H1 (cell line): ENCODE measurements at regions not wholly inside any gene's neighbourhood (a gene's known extent, or its start where the extent isn't known, plus 50 kb on each side); places are given as distances from the start of the nearest gene placed in this dataset.

Experiments
- CTCF ChIA-PET: fragments of 300-600 bp; sonication (Branson Sonifier 250); formaldehyde crosslinking; loops from one replicate; lab custom pipeline; 2021; ENCODE audit not compliant: partially characterized antibody; lab: Charles Lee
- POLR2A ChIA-PET: fragments of 300-600 bp; sonication (Branson Sonifier 250); formaldehyde crosslinking; loops from one replicate; lab custom pipeline; 2021; ENCODE audit warnings: inconsistent platforms; ENCODE audit not compliant: partially characterized antibody; lab: Charles Lee
- DNase-seq, 2 experiments: peaks; one replicate each; pipeline versions ENCODE4 v3.0.0 to v3.0.0-alpha.2; 2010 to 2022; ENCODE audit warnings: low spot score in 2 of 2, low read depth in 1 of 2, mixed read lengths in 1 of 2
- FAIRE-seq: peaks from 2 replicates; lab custom pipeline; 2011; peaks lifted over from hg19 to GRCh38; lab: Jason Lieb, UNC
- H2AFZ ChIP-seq: 2 replicates; pipeline ENCODE4 v1.8.1; 2012; ENCODE audit warnings: low read length, inconsistent platforms
- H2AK5ac ChIP-seq: 2 replicates; pipeline ENCODE4 v1.6.1; 2013; ENCODE audit warnings: low read depth, low read length
- H2BK120ac ChIP-seq: replicated peaks from 2 replicates; pipeline ENCODE3; 2013; ENCODE audit warnings: low read depth, low read length, inconsistent platforms
- H2BK12ac ChIP-seq: 2 replicates; pipeline ENCODE4 v1.6.1; 2013; ENCODE audit warnings: low read depth, low read length
- H2BK15ac ChIP-seq: 2 replicates; pipeline ENCODE4 v1.6.1; 2013; ENCODE audit warnings: low read length
- H2BK20ac ChIP-seq: 2 replicates; pipeline ENCODE4 v1.6.1; 2013; ENCODE audit warnings: low read length
- H2BK5ac ChIP-seq: 2 replicates; pipeline ENCODE4 v1.6.1; 2013; ENCODE audit warnings: low read depth, low read length
- H3K14ac ChIP-seq: 2 replicates; pipeline ENCODE4 v1.6.1; 2013; ENCODE audit warnings: inconsistent platforms; ENCODE audit not compliant: insufficient read length
- H3K18ac ChIP-seq: 2 replicates; pipeline ENCODE4 v1.6.1; 2013; ENCODE audit warnings: low read length; ENCODE audit errors: extremely low read depth
- H3K23ac ChIP-seq: 2 replicates; pipeline ENCODE4 v1.6.1; 2013; ENCODE audit warnings: inconsistent platforms; ENCODE audit not compliant: insufficient read length
- H3K23me2 ChIP-seq: 2 replicates; pipeline ENCODE4 v1.6.1; 2013; ENCODE audit warnings: low read depth, low read length
- H3K27ac ChIP-seq: 2 replicates; pipeline ENCODE4 v1.6.1; 2011; ENCODE audit warnings: low read depth, low read length, inconsistent platforms
- H3K27me3 ChIP-seq, 4 experiments: replicated peaks in 1 of 4; 1 replicate in 1 of 4; 2 replicates in 3 of 4; pipeline versions ENCODE4 v1.6.1 to v1.8.1; 2011 to 2013; ENCODE audit warnings: low read length in 3 of 4, mild to moderate bottlenecking in 3 of 4, inconsistent platforms in 2 of 4, mixed read lengths in 2 of 4, moderate library complexity in 1 of 4; ENCODE audit not compliant: control insufficient read depth in 3 of 4, insufficient read depth in 3 of 4; ENCODE audit errors: extremely low read depth in 1 of 4
- H3K36me3 ChIP-seq, 4 experiments: 2 replicates each; pipeline versions ENCODE4 v1.6.1 to v1.8.1; 2011 to 2013; ENCODE audit warnings: mild to moderate bottlenecking in 4 of 4, low read length in 3 of 4, moderate library complexity in 2 of 4, control low read depth in 1 of 4, inconsistent platforms in 1 of 4; ENCODE audit not compliant: insufficient read depth in 4 of 4, control insufficient read depth in 2 of 4
- H3K4ac ChIP-seq: replicated peaks from 2 replicates; pipeline ENCODE3; 2013; ENCODE audit warnings: low read length, low read depth, mixed read lengths, inconsistent platforms; ENCODE audit not compliant: insufficient read length
- H3K4me1 ChIP-seq, 4 experiments: replicated peaks in 1 of 4; 1 replicate in 1 of 4; 2 replicates in 3 of 4; pipeline versions ENCODE4 v1.6.1 to v1.8.1; 2011 to 2013; ENCODE audit warnings: low read length in 3 of 4, inconsistent platforms in 2 of 4, mixed read lengths in 1 of 4; ENCODE audit not compliant: insufficient read depth in 4 of 4, control insufficient read depth in 3 of 4
- H3K4me2 ChIP-seq, 2 experiments: 2 replicates each; pipeline versions ENCODE4 v1.6.1 to v1.8.1; 2011 to 2013; ENCODE audit warnings: low read depth in 2 of 2, low read length in 2 of 2, control low read depth in 1 of 2, inconsistent platforms in 1 of 2, mild to moderate bottlenecking in 1 of 2; ENCODE audit not compliant: insufficient read depth in 1 of 2
- H3K4me3 ChIP-seq, 4 experiments: fragments of 200-600, 300-600 bp in 1 of 4; sonication (generic), shearing (Covaris generic), sonication (Bioruptor Twin) in 1 of 4; 2 replicates each; pipeline versions ENCODE4 v1.5.1 to v1.8.1; 2011 to 2016; ENCODE audit warnings: low read length in 4 of 4, low read depth in 3 of 4, control low read depth in 2 of 4, inconsistent platforms in 2 of 4, mild to moderate bottlenecking in 2 of 4, mixed read lengths in 1 of 4, moderate library complexity in 1 of 4; ENCODE audit not compliant: insufficient read depth in 2 of 4; ENCODE audit errors: extremely low read depth in 1 of 4
- H3K56ac ChIP-seq: replicated peaks from 2 replicates; pipeline ENCODE3; 2013; ENCODE audit warnings: low read depth, mild to moderate bottlenecking, mixed read lengths, low read length, inconsistent platforms; ENCODE audit not compliant: insufficient read length
- H3K79me1 ChIP-seq: 2 replicates; pipeline ENCODE4 v1.6.1; 2013; ENCODE audit warnings: low read depth, low read length, control low read depth
- H3K79me2 ChIP-seq, 2 experiments: 2 replicates each; pipeline versions ENCODE4 v1.6.1 to v1.8.1; 2012 to 2013; ENCODE audit warnings: low read length in 2 of 2, mild to moderate bottlenecking in 2 of 2, inconsistent platforms in 1 of 2; ENCODE audit not compliant: insufficient read depth in 2 of 2, control insufficient read depth in 1 of 2
- H3K9ac ChIP-seq, 4 experiments: replicated peaks in 1 of 4; 1 replicate in 1 of 4; 2 replicates in 3 of 4; pipeline versions ENCODE4 v1.6.1 to v1.8.1; 2011 to 2013; ENCODE audit warnings: low read depth in 3 of 4, low read length in 3 of 4, control low read depth in 2 of 4, mild to moderate bottlenecking in 2 of 4, moderate library complexity in 2 of 4, inconsistent platforms in 1 of 4; ENCODE audit errors: extremely low read depth in 1 of 4
- H3K9me3 ChIP-seq, 2 experiments: 2 replicates each; pipeline versions ENCODE4 v1.6.1 to v1.8.1; 2012 to 2013; ENCODE audit warnings: mild to moderate bottlenecking in 2 of 2, moderate library complexity in 2 of 2, control low read depth in 1 of 2, inconsistent platforms in 1 of 2, low read depth in 1 of 2, low read length in 1 of 2, mixed read lengths in 1 of 2; ENCODE audit not compliant: insufficient read depth in 2 of 2
- H4K20me1 ChIP-seq, 2 experiments: replicated peaks in 1 of 2; 2 replicates each; pipeline versions ENCODE3 to v1.8.1; 2011 to 2013; ENCODE audit warnings: inconsistent platforms in 2 of 2, low read length in 2 of 2, mild to moderate bottlenecking in 1 of 2; ENCODE audit not compliant: insufficient read depth in 2 of 2, control insufficient read depth in 1 of 2
- H4K5ac ChIP-seq: 2 replicates; pipeline ENCODE4 v1.6.1; 2013; ENCODE audit warnings: low read length, low read depth, mixed read lengths, inconsistent platforms; ENCODE audit not compliant: insufficient read length
- H4K8ac ChIP-seq: 2 replicates; pipeline ENCODE4 v1.8.0; 2013; ENCODE audit warnings: mild to moderate bottlenecking, moderate library complexity, low read length, inconsistent platforms; ENCODE audit not compliant: insufficient read depth; ENCODE audit errors: extremely low read depth
- H4K91ac ChIP-seq: replicated peaks from 2 replicates; pipeline ENCODE3; 2013; ENCODE audit warnings: low read length, mixed read lengths, inconsistent platforms; ENCODE audit not compliant: insufficient read length
- EZH2 ChIP-seq: fragments of 200-600 bp; sonication (generic); IDR thresholded peaks from 2 replicates; pipeline ENCODE4 v1.7.1; 2012; ENCODE audit warnings: low read depth, mild to moderate bottlenecking, moderate library complexity, low read length, inconsistent platforms; ENCODE audit not compliant: severe bottlenecking
- FOSL1 ChIP-seq: IDR thresholded peaks from 2 replicates; pipeline ENCODE4 v1.6.1; 2011; ENCODE audit warnings: mild to moderate bottlenecking, low read depth, low read length, moderate library complexity; ENCODE audit not compliant: insufficient read depth
- GABPA ChIP-seq: IDR thresholded peaks from 2 replicates; pipeline ENCODE4 v1.6.1; 2011; ENCODE audit warnings: mild to moderate bottlenecking, low read length, moderate library complexity, borderline replicate concordance; ENCODE audit not compliant: insufficient read depth
- GTF2F1 ChIP-seq: IDR thresholded peaks from 2 replicates; pipeline ENCODE4 v1.6.1; 2012; ENCODE audit warnings: low read depth, low read length, improper control_type of control experiment, borderline replicate concordance
- KDM1A ChIP-seq: fragments of 200-600, 300-600 bp; sonication (generic); IDR thresholded peaks from 2 replicates; pipeline ENCODE4 v1.7.1; 2016; ENCODE audit warnings: mild to moderate bottlenecking, low read length, borderline replicate concordance
- KDM4A ChIP-seq: IDR thresholded peaks from one replicate; pipeline ENCODE4 v1.7.1; 2012; ENCODE audit warnings: low read depth, mild to moderate bottlenecking, moderate library complexity, low read length, inconsistent platforms; ENCODE audit not compliant: severe bottlenecking
- POLR2A ChIP-seq, 2 experiments: IDR thresholded peaks; 1 replicate in 1 of 2; 2 replicates in 1 of 2; pipeline ENCODE4 v1.6.1; 2011; ENCODE audit warnings: low read depth in 2 of 2, low read length in 2 of 2, mild to moderate bottlenecking in 2 of 2; ENCODE audit errors: control extremely low read depth in 1 of 2
- POU5F1 ChIP-seq: IDR thresholded peaks from 2 replicates; pipeline ENCODE4 v1.6.1; 2011; ENCODE audit warnings: low read depth, mild to moderate bottlenecking, low read length, moderate library complexity
- RAD21 ChIP-seq, 2 experiments: IDR thresholded peaks in 1 of 2; conservative IDR thresholded peaks in 1 of 2; 2 replicates each; pipeline ENCODE4 v1.6.1; 2011; ENCODE audit warnings: low read depth in 2 of 2, low read length in 2 of 2, improper control_type of control experiment in 1 of 2, inconsistent platforms in 1 of 2, mild to moderate bottlenecking in 1 of 2, moderate library complexity in 1 of 2
- SIX5 ChIP-seq: IDR thresholded peaks from 2 replicates; pipeline ENCODE4 v1.6.1; 2011; ENCODE audit warnings: mild to moderate bottlenecking, low read depth, low read length
- SRF ChIP-seq: IDR thresholded peaks from 2 replicates; pipeline ENCODE4 v1.6.1; 2011; ENCODE audit warnings: mild to moderate bottlenecking, low read depth, low read length, moderate library complexity
- TBP ChIP-seq: IDR thresholded peaks from 2 replicates; pipeline ENCODE4 v1.6.1; 2011; ENCODE audit warnings: low read depth, low read length, improper control_type of control experiment
- YY1 ChIP-seq: IDR thresholded peaks from 2 replicates; pipeline ENCODE4 v1.6.1; 2011; ENCODE audit warnings: low read depth, mild to moderate bottlenecking, low read length
- WGBS, 2 experiments: shearing (Covaris generic) in 1 of 2; methylation state at CpG; one replicate each; pipeline versions ENCODE4 v1.1.6 to v1.1.7; 2013 to 2015; ENCODE audit warnings: low lambda C conversion rate in 2 of 2, mixed read lengths in 2 of 2, inconsistent platforms in 1 of 2, low coverage in 1 of 2, missing lambda C conversion rate in 1 of 2; ENCODE audit not compliant: insufficient replicate concordance in 2 of 2, insufficient coverage in 1 of 2, insufficient read length in 1 of 2; ENCODE audit errors: extremely low coverage in 1 of 2, missing lambda C conversion rate in 1 of 2; 5-methylcytosine and 5-hydroxymethylcytosine counted together
- TF ChIP-seq, protein P1 (sequence below): IDR thresholded peaks from 2 replicates; pipeline ENCODE4 v1.6.1; 2012; ENCODE audit warnings: inconsistent platforms

DNA sequence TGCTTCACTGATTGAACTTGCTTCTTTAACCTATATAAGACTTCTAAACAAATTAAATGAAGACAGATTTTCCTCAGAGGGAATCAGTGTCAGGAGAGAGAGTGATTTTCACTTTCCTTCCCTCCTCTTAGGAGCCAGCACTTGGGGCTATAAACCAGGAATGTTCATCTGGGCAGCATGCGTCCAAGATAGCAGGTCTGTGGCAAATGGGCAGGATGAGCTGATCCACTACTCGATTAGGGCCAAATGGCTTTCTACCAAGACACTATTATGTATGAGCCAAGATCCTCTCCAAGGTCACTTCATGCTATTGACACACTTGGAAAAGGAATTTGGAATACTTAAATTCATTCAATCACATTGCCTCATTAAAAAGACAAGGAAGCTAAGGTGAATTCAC lies 203.9 kb upstream of the GRID2 start:
- H3K79me1 ChIP-seq: no peaks in the 10 kb centered on the region
- no peak overlapping the region for H4K91ac ChIP-seq
- H3K79me2 ChIP-seq: no peaks in the 10 kb centered on the region
- H3K23ac ChIP-seq: no peak overlapping the region
- FAIRE-seq (no peak), DNase-seq (no peak)
- no peak overlapping the region for H2AFZ ChIP-seq
- H3K27ac ChIP-seq: no peak overlapping the region
- no peak overlapping the region for H3K14ac ChIP-seq
- no peaks in the 10 kb centered on the region for H3K36me3 ChIP-seq
- no peak overlapping the region for H2AK5ac ChIP-seq
- no peaks in the 10 kb centered on the region for H4K20me1 ChIP-seq
- ChIA-PET POLR2A (no interaction called here), CTCF (no interaction called here)
- H3K9ac ChIP-seq: no peak overlapping the region
- H2BK12ac ChIP-seq: no peak overlapping the region
- H3K23me2 ChIP-seq: no peaks in the 10 kb centered on the region
- no peak overlapping the region for H3K4me3 ChIP-seq
- H3K56ac ChIP-seq: no peak overlapping the region
- H3K4me1 ChIP-seq: no peaks in the 10 kb centered on the region
- H4K8ac ChIP-seq: no peak overlapping the region
- H2BK120ac ChIP-seq: no peak overlapping the region
- H4K5ac ChIP-seq: no peak overlapping the region
- H3K27me3 ChIP-seq: no peaks in the 10 kb centered on the region
- H2BK20ac ChIP-seq: no peak overlapping the region
- H3K4me2 ChIP-seq: no peak overlapping the region
- no peak overlapping the region for H2BK15ac ChIP-seq
- WGBS, 2 experiments: 93% methylated on average over 2 of the region's 2 CpGs; no CpG with 5 or more reads in 1 of the 2 experiments
- H3K4ac ChIP-seq: no peak overlapping the region
- no peak overlapping the region for H2BK5ac ChIP-seq
- no peak overlapping the region for H3K18ac ChIP-seq
- TF ChIP-seq FOSL1: no peak
- no peak for TF ChIP-seq SIX5
- TF ChIP-seq POLR2A (IDR thresholded peaks at IDR 0.05; ENCODE audit: control extremely low read depth in 1 of 2, low read depth in 2 of 2, low read length in 2 of 2): no peak
- no peak for TF ChIP-seq GTF2F1
- no peak for TF ChIP-seq GABPA
- TF ChIP-seq, protein P1, sequence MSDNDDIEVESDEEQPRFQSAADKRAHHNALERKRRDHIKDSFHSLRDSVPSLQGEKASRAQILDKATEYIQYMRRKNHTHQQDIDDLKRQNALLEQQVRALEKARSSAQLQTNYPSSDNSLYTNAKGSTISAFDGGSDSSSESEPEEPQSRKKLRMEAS: no peak
- no peak for TF ChIP-seq KDM4A
- TF ChIP-seq SRF: no peak
- TF ChIP-seq TBP: no peak
- no peak for TF ChIP-seq KDM1A
- TF ChIP-seq EZH2: no peak
- no peak for TF ChIP-seq POU5F1
- no peak for TF ChIP-seq RAD21 (IDR thresholded peaks at IDR 0.05 in 1 of 2, conservative IDR thresholded peaks at IDR 0.05 in 1 of 2; ENCODE audit: low read depth in 2 of 2, low read length in 2 of 2)
- TF ChIP-seq YY1: no peak
- TF ChIP-seq, all 59 proteins: peak for 0
- no peaks in the 10 kb centered on the region for H3K9me3 ChIP-seq
